Esophagus mucosa (tissue), 1 donor: ENCODE measurements at regions not wholly inside any gene's neighbourhood (a gene's known extent, or its start where the extent isn't known, plus 50 kb on each side); places are given as distances from the start of the nearest gene placed in this dataset.
"Not testable (repeated sequence)": the region's sequence is repeated elsewhere in the genome, so short reads cannot be mapped to it uniquely, and the experiment has no call there.

ENCODE experiments used
- ATAC-seq: fragments of 200-7000 bp; cut with Tn5 transposase; one replicate; pipeline ENCODE4 v1.9.1; 2020
- donor health status: DM: yes; HTN: yes; CAD: no.

DNA sequence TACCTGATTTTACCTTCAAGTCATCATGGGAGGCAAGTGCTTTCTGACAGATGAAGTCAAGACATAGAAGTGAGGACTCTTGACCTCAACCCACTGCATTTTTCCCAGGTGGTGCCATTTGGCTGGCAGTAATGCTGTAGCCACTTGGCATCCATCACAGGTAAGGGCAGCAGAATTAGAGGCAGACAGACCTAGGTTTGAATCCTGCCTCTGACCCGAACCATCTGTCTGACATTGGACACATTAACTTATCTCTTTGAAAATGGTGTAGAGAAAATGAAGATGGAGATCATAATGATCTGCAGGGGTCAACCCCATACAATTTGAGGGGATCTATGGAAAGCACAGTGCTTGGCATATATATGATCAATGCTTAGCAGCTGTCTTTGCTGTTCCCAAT, 505.5 kb downstream of the NPIPA7 start:
- ATAC-seq, result no peak

DNA sequence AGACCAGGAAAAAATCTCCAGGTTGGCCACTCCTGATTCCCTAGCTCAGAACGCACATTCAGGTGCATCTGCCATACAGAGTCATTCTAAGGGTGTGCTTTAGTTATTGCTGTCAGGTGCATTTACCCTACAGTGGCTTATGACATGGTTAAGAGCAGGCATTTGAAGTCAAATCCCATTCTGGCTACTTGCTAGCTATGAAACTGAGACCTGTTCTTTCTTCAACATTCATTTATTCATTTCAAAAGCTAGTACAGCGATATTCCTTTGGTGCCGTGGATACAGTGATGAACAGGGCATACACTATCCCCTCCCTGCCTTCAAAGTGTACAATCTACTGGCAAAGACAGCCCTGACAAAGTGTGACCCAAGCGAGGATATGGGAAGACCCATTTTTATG, 508.3 kb downstream of the NPIPA7 start:
- ATAC-seq, result no peak

DNA sequence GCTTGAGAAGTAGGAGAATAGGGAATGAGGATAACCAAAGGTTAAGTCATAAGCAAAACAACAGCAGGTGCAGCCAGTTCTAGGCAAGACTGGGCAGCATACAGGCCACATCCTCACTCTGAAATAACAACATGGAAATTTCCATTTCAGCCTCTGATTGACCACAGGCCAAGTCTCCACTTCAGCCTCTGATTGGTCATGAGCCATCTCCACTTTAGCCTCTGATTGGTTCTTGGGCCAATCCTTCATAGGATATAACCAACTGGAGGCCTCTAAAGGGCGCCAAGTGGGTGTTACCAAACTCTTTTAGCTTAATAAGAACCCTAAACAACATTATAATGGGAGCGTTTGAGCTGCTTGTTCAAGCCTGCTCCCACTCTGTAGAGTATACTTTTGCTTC, 512.0 kb downstream of the NPIPA7 start:
- ATAC-seq, result no peak

DNA sequence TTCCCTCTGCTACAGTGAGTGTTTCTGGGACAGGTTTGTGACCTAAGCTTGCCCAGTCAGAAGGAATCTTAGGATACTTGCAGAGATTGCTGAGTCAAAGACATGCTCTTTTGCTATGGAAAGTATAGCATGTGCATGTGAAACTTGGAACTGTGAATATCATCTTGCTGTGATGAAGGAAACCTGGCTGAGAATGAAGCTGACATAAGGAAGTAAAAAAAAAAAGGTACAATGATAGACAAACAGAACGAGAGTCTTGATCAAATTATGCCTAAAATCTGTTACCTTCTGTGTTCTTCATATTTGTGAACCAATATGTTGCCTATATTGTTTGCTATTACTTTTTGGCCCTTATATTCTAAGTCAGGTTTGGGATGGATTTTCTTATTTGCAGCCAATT, 525.7 kb downstream of the NPIPA7 start:
- ATAC-seq, result no peak

DNA sequence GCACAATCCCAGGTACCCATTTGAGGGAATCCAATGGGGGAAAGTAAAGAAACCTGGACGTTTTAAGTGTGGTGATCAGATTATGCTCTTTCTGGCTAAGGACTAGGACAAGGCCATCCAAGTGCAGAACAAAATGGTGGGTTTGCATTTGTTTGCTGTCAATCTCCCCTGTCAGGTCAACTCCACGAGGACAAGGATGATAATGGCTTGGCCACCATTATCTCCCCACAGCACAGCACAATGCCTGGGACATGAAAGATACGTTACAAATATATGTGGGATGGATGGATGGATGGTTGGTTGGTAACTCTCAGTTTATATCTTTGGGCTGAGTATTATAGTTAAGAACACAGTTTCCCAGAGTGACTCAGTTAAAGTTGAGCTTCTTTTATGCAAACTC, 526.9 kb downstream of the NPIPA7 start:
- no peak for ATAC-seq

DNA sequence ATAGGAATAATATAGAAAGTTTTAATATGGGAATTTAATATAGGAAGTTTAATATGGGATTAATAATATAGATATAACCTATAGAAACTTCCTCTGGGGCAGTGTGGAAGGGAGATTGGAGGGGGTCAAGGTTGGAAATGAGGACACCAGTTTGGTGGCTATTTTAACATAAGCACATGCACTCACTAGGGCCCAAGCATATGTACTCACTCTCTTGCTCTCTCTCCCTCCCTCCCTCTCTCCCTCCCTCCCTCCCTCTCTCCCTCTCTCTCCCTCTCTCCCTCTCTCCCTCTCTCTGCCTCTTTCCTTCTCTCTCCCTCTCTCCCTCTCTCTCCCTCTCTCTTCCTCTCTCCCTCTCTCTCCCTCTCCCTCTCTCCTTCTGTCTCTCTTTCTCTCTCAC, 528.1 kb downstream of the NPIPA7 start:
- ATAC-seq, result no peak

DNA sequence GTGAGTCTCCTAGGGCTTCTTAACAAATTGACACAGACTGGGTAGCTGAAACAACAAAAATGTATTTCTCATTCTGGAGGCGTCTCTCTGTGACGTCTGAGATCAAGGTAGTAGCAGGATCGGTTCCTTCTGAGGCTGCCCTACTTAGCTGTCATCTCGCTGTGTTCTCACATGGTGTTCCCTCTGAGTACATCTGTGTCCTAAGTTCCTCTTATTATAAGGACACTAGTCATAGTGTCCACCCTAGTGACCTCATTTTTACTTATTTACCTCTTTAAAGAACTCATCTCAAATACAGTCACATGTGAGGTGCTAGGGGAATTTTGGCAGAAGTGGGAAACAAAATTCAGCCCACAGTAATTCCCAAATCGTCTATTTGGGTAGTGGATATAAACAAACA, 529.1 kb downstream of the NPIPA7 start:
- ATAC-seq, result no peak

DNA sequence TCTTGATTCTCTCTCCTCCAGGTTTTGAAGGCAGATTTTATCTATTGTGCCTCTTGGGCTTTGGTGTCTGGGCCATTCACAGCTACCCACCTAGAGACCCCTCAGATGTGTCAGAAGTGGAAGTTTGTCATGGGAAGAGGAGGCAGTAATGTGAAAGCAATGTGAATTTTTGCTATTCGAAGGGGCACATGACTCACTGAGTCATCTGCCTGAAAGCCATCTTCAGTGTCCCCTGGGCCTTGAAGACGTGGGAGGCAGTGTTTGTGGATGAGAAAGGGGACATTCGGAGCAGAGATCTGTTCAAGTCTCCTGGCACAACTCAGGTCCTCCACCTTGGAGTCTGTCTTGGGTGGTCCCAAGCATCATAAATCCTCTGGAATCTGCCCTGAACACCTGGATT, 530.2 kb downstream of the NPIPA7 start:
- no peak for ATAC-seq

DNA sequence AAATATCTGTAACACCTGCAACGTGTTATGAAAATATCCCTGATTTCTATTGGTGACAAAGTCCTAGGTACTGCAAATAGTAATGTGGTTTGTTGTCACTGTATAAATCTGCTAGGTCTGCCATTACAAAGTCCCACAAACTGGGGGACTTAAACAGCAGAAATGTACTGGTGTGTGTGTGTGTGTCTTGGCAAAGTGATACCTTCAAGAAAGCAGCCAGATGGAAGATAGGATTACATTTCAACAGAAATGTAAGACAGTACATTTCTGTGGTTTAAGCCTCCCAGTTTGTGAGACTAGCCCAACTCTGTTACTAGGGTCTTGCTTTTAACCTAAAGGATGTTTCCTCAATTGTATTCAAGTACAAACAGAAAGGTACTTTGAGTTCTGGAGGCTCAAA, 531.7 kb downstream of the NPIPA7 start:
- no peak for ATAC-seq

DNA sequence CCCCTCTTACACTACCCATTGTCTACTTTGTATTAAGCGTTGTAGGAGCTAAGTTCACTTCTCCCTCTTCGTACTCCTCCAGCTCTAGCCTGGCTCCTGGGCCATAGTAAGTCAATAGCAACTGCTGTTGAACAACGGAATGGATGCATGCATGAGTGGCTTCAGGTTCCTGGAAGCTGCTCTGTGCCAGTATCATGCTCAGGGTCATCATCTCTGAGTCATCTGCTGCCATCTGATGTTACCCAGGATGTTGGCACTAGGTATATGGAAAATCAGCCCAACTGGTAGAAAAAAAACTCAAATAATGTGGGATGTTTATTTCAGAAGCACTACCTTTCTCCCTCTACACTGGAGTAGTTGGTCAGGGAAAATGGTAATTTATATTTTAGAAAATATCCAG, 536.8 kb downstream of the NPIPA7 start:
- ATAC-seq, result no peak

DNA sequence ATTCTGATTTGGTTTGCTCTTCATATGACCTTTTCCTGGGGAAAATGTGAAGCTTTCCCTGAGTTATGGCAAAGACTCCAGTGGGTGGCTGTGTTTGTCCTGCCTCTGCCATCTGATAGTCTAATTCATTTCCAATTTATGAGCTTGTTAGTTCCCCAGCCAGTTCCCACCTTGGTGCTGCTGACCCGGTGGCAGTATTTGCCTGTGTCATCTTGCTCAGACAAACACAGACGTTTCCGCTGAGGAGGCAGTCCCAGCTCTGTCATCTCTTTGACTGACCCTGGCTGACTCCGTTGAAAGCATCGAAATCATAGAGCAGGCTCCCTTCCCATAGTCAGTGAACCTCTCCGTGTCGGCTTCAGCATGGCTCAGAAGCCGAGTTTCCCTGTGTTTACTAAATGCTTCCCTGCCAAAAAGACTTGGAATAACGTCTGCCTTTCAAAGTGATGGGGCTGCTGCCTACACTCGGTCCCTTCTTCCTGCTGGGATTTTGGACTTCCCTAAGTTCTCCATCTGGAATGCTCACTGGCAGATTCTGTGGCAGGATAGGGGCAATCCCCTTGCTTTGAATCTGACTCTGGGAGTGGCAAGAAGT, 538.3 kb downstream of the NPIPA7 start:
- ATAC-seq, result no peak

DNA sequence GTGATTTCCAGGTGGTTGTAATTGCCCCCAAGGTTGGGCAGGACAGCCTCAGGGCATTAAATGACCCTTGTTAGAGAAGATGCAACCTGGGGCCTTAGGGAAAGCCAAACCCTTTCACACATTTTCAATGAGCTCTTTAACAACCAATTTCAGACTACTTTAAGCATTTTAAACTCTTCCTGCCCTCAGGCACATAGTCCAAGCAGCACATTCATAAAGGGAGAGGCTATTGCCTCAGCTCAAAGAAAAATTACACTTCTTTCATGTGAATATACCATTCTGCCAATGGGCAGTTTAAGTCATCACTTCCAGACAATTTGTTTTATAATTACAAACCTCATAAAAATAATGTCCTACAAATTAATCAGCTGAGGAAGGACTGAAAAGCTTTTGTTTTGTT, 544.5 kb downstream of the NPIPA7 start:
- ATAC-seq, result no peak

DNA sequence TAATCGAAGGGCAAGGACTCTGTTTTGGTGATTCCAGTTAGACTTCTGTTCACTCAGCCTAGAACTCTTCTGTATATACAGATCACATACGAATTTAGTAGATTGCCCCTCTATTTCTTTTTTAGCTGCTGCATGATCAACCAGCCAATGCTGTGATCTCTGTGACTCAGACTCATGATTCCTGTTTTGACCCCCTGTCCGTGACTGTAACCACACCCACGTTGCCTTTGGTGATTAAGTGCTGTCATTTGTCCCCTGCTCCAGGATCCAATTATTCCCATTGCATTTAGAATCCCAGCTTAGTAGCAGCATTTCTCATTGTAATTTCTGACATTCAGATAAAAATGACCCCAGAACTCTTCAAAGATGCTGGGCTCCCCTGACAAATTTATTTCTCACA, 545.7 kb downstream of the NPIPA7 start:
- ATAC-seq, result no peak

DNA sequence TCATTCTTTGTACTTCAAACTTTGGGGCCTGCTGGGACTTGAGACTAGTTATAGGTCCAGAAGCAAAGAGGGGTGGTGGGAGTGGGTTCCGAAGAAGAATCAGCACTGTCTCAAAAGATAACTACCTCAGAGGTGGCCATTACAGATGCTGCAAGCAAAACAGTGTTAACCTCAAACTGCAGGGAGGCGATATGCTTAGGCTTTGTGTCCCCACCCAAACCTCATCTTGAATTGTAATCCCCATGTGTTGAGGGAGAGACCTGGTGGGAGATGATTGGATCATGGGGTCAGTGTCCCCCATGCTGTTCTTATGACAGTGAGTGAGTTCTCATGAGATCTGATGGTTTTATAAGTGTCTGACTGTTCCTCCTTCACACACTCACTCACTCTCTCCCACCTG, 545.3 kb downstream of the XYLT1 start:
- ATAC-seq, result no peak

DNA sequence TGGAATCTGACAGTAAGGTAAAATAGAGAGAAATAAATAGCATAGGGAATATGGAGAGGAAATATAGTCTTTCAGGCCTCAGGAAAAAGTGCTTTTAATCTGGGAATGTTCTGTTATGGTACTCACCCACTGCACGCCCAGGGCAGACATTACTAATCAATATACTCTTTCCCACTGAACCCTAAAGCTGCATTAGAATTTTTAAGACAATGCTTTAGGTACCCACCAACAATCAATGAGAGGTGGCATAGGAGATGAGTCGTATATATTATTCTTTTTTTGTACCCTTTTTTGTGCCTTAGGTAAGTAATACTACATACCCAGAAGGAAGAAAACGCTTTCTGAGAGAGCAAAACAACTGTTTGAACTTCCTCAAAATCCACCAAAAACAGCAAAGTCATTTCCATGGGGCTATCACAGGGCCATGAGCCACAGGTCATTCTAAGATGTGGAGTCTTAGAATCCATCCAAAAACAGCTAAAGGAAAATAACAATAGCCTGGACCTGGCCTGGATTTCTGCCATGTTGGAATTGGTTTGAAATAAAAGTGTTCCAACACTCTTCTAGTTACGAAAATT, 542.1 kb downstream of the XYLT1 start:
- ATAC-seq, result no peak

DNA sequence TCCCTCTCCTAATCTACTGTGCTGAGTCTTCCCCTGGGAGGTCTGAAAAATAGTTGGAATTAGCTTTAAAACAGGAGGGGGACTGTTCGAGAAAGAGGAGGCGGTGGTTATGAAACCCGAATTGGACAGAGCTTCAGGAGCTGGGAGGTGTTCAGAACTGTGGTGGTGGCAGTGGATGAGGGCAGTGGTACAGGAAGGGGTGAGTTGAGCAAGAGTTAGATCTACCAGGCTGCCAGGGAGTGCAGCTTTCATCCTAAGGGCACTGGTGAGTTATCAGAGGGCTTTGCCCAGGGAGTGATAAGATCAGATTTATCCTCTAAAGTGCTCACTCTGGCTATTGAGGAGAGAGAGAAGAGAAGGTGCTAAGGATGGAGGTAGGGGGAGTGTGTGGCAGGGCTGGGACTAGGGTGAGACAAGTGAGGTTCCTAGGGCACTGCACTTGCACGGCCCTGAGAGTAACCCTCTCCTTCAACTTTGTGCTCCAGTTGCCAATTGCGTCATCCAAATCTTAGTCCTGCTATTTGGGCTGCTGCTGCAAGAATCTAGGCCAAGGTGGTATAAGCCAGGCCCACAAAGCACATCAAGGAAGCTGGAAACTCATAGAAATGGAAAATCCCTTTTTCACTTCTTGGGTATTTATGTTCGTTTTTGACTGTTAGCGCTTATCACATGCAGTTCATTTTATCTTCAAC, 540.3 kb downstream of the XYLT1 start:
- ATAC-seq, result no peak

DNA sequence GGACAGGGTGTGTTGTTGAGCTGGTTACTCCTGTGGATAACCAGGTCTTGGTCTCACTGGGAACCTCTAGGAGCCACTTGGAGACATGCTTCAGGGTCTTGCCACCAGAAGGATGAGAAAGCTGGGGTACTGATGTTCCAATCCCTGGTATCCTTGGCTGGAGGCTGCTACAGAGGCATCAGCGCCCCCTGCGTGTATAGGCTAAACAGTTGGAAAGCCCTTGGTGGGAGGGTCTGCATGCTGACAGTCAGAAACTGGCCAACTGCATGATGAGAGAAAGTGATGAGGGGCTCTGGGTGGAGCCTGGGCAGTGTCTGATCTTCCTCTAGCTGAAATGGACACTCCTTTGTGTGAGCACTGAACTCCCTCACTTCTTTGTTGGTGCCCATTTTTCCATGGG, 536.9 kb downstream of the XYLT1 start:
- ATAC-seq, result no peak

DNA sequence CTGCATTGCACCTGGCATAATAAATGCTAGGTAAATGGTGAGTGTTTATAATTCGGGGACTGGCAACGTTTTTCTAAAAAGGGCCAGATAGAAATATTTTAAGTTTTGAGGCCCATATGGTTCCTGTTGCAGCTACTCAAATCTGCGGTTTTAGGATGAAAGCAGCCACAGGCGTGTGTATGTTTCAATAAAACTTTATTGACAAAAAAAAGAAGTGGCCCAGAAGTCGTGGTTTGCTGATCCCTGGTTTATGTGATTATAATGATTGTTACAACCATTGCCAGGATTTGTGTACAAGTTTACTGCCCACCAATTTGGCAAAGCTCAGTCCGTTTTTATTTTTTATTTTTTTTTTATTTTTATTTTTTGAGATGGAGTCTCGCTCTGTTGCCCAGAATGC, 536.1 kb downstream of the XYLT1 start:
- ATAC-seq, result no peak

DNA sequence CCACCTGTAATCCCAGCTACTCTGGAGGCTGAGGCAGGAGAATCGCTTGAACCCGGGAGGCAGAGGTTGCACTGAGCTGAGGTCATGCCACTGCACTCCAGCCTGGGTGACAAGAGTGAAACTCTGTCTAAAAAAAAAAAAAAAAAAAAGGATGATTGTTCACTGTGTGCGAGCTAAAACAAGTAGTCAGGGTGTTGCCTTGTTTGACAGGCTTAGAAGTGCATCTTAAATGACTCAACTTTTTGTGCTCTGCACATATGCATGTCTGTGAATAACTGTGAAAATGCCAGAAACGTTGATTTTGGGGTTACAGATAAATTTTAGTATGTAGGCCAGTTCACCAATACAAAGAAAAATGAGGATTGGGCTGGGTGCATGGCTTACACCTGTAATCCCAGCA, 534.9 kb downstream of the XYLT1 start:
- ATAC-seq, result peak; percentile 91

DNA sequence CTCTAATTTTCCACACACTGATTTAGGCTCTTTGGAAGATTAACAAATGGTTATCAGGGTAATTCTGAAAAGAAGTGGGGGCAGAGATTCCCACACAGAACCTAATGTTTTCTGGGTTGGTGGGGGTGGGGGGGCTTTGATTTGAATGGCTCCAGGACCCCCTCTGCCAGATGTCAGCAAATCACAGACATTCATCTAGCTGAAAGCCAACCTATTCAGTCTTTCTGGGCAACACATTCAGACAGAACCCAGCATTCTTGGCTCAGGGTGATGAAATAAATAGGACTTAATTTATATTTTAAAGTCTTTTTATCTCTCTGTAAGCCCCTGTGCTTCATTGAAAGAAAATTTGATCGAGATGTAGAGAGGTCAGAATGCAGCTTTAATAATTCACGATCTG, 533.2 kb downstream of the XYLT1 start:
- no peak for ATAC-seq

DNA sequence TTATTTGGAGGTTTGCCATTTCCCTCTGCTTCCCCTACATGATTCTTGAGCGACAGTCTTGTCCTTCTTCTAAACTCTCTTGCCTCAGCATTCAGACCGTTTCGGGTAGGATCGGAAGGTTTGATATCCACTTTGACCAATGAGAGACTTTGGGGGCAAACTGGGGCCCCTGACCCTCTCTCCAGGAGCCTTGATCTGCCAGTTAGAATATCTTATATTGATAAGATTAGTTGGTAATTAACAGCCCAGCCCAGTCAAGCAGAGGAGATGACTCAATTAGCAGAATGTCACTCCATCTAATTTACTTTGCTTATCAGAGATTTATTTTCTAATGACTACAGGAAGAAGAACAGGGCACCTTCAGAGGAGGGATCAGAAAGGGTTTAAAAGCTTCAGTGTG, 532.8 kb downstream of the XYLT1 start:
- no peak for ATAC-seq

DNA sequence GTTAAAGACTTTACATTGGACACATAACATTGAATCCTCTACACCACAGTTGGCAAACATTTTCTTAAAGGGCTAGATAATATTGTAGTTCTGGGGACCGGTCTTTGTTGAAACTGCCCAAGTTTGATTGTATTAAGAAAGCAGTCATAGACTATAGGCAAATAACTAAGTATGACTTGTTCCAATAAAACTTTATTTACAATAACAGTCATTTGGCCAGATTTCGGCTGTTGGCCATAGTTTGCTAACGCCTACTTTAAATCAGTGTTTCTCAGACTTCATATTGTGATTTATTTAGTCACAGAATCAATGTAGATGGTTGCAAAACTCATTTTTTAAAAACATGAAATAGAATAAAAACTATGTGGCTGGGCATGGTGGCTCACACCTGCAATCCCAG, 531.8 kb downstream of the XYLT1 start:
- ATAC-seq, result no peak

DNA sequence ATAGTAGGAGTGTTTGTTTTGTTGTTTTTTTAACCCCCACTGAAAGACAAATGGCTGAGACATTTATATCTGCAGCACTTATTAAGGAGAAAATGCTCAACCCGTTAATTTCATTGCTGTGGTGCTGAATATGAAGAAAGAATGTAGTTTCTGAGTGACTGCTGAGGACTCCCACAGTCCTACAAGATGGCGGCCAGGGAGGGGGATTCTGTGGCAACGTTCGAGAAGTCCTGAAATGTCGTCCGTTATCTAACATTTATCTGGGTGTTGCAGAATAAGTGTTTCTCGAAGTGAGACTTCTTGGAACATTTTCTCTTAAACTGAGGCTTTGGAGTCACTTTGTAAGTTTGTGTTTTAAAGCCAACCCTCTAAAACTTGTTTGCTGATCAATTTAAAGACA, 530.4 kb downstream of the XYLT1 start:
- no peak for ATAC-seq

DNA sequence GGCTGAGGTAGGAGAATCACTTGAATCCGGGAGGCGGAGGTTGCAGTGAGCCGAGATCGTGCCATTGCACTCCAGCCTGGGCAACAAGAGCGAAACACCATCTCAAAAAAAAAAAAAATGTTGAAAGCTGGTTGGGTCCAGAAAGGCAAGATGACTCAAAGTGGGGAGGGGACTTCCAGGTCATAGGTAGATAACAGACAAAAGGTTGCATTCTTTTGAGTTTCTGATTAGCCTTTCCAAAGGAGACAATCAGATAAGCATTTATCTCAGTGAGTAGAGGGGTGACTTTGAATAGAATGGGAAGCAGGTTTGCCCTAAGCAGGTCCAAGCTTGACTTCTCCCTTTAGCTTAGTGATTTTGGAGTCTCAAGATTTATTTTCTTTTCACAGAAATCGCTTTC, 527.9 kb downstream of the XYLT1 start:
- ATAC-seq, result not testable (repeated sequence)

DNA sequence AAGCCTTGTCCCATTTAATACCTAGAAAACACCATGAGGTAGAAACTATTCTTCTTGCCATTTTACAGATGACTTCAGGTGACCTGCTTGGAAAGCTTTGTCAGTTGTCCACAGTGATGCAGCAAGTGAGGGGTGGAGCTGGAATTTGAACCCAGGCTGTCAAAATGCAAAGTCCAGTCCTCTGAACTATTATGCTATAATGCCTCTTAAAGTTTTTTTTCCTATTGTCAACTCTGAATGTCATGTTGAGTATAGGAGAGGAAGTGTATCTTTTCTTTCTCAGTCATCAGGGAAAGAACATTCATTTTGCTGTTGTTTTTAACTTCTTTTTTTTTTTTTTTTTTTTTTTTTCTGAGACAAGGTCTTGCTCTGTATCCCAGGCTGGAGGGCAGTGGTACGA, 525.6 kb downstream of the XYLT1 start:
- ATAC-seq, result no peak
